SKM-1 (cell line): ENCODE measurements at regions not wholly inside any gene's neighbourhood (a gene's known extent, or its start where the extent isn't known, plus 50 kb on each side); places are given as distances from the start of the nearest gene placed in this dataset.

ENCODE experiments used
- DNase-seq: peaks from one replicate; lab custom pipeline; 2025; ENCODE audit not compliant: unreplicated experiment; lab: John Stamatoyannopoulos, UW

DNA sequence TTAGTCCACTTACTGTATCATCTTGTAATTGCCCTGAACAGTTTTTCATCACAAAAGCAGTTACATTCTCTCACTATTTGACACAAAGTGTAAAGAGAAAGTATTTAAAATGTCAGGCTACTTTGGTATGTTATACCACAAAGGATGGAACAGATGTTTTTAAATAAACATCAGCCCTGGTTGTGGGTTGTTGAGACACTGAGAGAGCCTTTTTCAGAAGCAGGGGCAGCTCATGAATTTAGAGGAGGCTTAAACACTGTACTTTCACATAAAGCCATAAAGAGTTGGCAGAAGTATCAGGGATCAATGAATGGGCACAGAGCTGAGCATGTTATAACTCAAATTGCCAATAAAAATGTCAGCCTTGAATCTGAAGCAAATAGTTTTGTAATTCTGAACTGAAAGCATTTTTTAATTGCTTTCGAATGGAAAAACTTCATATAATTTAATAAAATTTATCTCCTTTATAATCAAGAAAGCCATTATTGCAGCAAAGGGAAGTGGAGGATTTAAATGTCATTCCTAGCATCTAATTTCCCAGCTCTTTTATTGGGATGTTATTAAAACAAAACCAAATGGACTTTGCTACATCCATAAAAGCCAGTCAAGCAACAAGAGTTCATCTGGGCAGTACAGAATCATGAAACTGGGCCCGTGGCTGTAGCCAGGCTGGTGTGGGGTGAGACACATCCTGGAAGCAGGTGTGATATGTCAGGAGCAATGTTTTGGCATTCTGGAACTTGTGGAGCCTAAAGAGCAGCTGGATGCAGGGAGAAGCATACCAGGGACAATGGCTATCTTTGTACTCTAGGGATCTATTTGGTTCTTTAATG lies 95.1 kb upstream of the NT5C1B start:
- DNase-seq: no peak

DNA sequence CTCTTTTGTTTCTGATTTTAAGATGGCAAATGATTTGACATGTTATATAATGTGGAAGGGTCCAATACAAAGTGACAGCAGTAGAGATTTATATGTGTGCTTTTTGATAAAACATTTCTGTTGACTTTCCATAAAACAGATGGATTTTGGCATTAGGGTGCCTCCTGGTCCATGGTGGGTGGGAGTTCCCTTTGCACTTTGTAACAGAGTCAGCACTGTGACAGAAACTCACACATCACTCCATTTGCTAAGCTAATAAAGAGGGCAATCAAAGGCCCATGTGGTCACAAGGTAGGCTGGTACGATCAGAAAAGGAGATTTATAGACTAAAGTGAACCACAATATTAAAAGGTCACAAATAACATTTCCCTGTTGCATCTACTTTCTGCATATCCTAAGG lies 93.3 kb upstream of the NT5C1B start:
- no peak for DNase-seq

DNA sequence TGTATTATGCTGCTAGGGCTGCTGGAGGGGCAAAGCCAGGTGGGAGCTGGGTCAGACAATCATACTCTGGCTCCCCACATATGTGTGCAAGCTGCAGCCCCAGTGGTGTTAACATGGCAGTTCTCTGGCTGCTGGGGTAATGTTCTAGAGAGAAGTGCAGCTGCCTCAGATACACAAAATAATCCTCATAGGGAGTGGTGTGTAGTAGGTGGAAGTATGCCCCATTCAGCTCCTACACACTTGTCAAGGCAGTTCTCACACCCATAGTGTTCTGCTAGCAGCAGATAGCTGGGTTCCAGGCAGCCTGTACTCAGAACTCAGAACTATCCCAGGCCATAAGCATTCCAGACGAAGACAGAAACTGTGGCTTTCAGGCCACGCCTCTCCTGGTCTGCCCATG lies 87.9 kb upstream of the NT5C1B start:
- DNase-seq: no peak

DNA sequence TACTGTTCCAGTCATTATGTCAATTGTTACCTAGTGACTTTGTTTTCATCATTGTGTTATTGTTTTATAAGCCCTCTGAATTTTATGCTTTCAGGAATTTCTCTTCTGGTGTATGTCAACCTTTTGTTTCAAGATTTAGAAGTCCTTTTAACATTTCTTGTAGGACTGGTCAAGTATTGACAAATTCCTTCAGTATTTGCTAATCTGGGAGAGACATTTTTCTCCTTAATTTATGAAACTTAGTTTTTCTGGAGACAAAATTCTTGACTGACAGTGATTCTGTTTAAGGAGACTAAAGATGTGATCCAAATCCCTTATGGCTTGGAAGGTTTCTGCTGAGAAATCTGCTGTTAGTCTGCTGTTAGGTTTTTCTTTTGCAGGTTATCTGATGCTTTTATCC lies 84.9 kb upstream of the NT5C1B start:
- no peak for DNase-seq

DNA sequence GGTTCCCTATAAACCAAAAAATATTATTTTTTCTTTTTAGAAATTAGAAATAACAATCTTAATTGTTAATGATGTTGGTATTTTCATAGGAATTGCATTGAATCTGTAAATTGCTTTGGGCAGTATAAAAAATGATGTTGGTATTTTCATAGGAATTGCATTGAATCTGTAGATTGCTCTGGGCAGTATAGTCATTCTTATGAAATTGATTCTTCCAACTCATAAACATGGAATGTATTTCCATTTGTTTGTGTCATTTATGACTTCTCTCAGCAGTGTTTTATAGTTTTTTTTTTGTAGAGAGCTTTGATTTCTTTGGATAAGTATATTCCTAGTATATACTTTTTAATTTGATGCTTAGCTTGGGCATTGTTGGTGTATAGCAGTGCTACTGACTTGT lies 82.0 kb upstream of the NT5C1B start:
- DNase-seq: no peak

DNA sequence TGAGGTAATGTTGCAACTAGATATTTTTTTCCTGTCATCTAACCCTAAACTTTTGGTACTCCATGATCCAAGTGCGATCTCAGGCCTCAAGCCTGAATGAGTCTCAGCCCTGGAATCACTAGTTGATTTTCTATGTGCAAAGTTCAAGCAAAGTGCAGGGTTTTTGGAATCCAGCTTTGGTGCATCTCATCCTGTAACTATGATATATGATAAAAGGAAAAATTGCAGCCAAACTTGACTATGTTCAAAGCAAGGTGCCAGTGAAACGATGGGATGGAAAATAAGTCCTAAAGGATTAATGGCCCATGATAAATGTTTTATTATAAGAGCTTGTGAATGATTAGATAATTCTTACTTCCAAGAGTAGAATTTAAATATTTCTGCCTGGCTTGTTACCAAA lies 78.9 kb upstream of the NT5C1B start:
- DNase-seq: no peak

DNA sequence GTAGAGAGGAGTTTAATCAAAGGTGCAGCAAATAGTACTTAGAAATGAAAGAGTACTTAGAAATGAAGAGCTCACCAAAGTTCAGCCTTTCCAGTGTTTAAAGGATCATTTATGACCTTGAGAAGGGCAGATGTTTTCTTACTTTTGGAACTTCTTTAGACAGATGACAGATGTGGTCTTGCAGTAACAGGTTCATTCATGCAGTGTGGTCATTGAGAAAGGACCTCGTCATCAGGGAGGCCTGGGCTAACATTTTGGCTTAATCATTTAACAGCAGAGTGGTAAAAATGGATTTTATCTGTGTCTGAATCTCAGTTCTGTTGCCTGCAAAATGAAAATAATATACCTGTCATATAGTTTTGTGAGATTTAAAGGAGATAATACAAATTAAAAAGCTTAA lies 75.1 kb upstream of the NT5C1B start:
- DNase-seq: no peak

DNA sequence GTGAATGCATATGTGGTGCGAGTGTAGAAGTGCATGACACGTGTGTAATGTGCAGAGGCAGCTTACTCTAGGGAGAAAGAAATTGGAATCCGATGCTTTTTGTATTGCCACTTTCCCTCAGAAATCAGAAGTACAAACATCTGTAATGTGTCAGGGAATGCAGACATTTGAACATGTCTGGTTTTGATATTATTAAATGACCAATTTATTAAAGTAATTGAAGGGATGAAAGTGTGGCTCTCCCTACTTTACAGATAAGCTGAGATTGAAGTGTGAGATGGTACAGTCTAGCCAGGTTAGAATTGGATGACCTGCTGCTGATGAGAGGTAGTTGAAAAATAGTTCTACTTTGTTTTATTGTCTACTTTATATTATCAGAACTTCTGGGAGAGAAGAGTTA lies 74.5 kb upstream of the NT5C1B start:
- no peak for DNase-seq

DNA sequence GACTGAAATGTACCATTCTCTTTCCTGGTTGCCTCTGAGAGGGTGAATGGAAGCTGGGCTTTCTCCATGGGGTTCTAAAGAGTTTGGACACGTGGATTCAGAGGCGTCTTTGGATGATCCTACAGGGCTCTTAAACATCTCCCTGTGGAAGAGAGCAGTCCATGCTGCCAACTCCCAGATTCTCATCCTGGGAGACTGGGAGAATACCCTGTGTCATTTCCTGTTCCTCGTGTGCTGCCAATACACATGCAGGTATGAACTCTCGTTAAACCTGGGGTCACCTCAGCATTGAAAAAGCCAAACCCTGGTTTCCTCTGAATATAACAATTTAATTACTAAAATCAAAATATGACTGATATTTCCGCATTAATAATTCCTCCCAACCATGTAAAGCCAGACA lies 73.3 kb upstream of the NT5C1B start:
- DNase-seq: no peak

DNA sequence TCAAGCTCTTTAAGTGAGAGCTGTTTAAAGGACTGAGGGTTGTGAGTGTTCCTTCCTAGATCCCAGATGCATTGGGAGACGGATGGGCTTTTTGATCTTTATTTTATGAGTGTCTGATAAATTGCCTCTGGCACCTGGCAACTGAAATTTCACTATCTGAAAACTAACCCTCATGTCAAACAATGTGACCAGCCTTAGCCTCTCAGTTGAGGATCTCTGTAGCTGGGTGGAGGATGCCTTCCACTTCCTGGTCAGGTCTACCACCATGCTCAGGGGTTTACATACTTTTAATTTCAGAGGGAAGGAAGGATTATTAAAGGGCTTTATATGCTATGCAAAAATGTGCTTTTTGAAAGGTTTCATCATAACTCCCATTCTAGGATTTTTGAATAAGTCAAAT lies 70.5 kb upstream of the NT5C1B start:
- no peak for DNase-seq

DNA sequence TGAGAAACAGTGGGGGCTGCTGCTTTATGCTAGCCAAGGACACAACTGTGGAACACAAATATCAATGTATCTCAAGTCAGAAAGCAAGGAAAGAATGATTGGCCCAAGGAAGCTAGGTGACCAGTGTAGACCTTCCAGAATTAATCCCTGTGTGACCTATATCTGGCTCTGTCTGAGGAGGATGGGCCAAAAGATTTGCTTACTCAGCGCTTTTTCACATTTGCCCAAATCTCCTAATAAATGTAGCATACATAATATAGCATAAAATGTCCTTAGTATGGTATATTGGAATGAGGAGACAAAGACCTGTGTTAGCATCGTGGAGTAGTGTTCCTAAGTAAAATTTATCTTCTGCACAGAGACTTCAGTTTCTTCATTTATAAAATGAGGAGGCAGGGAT lies 66.7 kb upstream of the NT5C1B start:
- DNase-seq: no peak

DNA sequence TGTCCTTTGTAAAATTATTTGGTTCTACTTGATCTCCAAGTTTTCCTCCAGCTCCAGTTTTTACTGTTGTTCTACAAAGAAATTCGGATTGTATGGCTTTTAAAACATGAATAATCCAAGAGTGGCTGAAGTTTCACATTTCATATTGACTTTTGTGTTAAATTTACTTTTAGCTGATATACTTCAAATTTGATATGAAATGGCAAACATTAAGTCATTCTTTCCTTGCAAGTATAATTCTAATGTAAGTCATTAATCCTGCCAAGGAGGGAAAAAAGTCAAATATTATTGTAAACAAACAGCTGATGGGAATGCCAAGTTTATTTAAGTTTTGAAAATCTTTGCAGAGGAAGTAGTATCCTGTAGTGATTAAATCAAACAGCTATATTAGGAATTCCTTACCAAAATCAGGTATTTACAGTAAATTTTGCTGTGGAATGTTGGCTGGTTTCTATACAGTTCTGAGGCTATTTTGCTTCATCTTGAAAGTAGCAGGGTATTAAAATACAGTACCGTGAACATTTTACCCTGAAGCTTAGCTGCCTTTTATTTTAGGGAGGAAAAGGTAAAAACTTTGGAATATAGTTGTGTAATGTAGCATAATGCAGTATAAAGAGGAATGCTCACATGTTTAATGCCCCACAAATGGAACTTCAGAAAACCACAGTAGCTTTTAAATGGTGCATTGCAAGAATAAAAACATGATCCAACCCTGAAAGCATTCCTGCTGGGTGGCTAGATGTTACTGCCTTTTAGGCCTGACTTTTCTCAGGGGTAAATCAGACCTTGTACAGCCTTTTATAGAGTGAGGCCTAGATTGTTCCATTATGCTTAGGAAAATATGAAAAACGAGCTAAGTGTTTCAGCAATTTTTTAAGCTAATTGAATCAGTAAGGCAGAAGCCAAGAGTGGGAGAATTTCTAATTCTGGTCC lies 62.7 kb upstream of the NT5C1B start:
- no peak for DNase-seq

DNA sequence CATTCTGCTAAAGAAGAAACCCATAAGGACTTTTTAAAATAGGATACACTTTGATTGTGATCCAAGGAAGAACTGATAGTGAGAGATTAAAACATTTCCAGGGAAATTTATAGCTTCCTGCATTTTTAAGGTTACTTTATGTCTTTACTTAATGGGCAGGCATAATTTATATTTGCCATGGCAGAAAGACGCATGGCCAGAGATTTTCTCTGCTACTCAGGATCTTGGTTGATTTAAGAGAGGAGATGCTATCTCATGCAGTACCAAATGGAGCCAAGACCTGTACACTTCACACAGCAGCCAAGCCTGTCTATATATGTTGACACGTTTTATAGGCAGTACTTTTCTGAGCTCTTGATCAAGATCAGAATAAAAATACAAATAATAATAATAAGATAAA lies 60.9 kb upstream of the NT5C1B start:
- DNase-seq: no peak

DNA sequence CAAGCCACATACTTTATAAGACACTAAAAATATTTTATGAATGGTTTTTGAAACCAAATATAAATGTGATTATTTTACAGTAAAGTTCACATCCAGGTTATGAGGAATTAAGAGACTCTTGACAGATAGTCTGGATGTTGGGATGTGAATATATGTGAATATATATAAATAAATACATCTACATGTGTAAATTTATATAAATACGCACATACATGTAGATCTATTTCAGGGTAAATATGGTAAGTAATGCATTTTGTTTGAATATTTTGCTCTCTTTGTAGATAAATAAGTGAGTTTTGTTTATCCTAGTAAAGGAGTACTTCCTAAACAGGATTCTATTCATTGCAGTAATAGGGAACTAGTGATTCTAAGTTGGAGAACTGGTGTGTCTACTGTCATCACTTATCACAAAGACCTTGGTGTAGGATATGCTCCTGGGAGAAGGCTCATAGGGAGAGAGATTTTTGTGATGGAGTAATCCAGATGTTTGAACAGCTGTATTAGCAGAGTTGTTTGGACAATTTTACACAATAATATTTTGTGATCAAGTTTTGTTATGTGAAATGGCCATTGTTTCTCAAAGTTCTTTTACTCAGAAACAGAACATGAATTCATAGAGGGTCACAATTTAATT lies 60.2 kb upstream of the NT5C1B start:
- no peak for DNase-seq

DNA sequence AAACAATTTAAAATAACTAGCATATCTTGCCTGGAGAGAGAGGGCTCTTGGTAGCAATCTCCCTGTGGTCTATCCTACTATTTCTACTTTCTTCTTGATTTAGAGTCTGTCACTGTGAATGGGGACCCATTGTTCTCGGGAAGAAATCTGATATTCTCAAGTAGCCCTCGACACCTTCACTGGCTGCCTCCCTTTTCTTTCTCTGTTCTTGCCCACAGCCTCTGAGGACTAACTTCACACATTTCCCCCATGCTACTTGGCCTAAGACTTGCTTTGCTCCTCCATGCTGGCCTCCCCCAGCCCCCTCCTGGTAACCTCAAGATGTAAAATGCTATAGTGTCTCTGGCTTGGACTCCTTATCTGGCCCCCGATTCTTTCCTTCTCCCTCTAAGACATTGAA lies 58.8 kb upstream of the NT5C1B start:
- no peak for DNase-seq

DNA sequence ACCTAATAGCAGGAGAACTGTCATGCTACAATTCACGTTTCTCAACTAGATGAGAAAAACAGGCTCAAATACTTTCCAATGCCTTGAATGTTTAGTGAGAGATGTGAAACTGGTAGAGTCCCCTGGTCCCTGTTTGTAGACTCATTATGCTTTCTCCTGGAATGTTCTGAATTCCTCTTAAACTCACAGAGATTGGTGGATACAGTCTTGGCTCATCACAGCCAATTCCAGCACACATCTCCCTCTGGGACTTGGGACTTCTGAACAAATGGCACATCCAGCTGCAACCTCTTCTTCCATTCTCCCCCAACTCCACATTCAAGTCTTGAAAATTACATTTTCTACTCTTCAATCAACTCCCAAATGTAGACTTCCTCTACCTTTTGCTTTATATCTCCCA lies 58.4 kb upstream of the NT5C1B start:
- DNase-seq: no peak

DNA sequence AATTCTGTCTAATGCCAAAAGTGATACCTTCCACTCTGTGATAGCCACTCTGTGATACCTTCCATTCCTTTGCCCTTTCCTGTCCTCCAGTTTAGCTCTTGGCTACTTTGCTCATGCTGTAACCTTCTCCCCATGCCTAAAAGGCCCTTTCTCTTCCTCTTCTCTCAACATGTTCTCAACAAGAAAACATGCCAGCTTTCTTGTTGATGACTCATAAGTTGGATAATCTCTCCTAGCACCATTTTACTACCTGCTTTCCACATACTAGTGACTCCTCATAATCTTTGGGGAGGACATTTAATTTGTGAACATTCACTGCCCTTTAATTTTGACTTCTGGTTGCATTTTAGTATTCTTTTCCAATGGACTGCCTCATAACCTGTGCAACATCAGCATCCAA lies 55.9 kb upstream of the NT5C1B start:
- no peak for DNase-seq

DNA sequence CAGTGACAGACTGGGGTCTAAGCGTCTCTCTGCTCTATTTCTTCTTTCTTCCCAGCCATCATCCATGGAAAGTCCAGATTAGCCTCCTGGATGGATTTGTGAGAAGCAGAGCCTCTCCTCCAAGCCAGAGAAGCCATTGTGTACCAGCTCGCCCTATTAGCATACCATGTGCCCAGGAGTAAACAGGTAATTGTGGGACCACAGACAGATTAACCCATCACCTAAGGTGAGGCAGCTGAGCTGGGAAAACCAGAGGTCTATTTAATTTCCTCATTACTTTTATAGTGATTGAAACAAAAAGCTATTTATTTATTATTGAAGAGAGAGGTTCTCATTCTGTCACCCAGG lies 54.7 kb upstream of the NT5C1B start:
- no peak for DNase-seq

DNA sequence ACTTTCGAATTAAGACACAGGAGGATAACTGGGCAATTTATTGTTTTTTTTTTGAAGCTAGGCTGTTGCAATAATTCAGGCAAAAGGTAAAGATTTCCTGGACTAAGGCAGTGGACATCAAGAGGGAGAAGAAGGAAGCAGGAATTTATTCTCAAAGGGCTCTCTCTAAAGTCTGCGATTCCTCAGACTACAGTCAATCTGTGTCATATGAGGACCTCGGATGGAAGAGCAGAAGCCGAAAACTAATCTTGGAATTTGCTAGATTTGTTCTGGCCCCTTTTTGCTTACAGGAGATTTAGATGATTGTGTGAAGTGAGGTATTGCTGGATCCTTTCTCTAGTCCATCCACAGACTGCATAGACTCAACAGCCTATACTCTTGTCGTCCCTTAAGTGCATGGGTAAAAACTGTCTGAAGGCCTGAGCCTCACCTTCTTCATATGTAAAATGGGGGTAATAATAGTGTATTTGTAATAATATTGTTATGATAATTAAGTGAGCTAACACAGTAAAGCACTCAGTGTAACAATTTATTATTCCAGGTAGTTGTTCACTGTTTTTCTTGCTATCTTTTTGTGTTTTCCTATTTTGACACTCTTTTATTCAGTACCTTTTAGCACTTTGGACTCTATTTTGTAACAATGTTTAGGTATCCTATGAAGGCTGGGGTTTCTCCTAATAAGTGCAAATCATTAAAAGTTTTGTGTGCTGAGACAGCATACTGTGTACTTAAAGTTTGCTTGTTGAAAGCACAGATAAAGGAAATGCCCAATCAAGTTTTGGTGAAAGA lies 54.2 kb upstream of the NT5C1B start:
- DNase-seq: no peak

DNA sequence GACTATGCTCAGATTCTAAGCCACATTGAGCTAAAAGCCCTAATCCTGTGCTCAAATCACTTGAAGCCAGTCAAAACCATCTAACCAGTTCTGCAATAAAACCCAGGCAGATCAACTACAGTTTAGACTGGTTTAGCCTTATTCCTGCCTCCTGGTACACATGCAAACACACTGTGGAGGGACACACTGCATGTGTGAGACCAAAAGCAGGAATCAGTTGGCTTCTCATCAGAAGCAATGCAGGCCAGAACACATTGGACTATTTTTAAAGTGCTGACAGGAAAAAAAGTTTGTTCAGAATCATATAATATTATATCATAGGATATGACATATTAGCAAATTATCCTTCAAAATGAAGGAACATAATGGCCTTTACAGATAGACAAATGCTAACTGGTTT lies 52.5 kb upstream of the NT5C1B start:
- DNase-seq: no peak

DNA sequence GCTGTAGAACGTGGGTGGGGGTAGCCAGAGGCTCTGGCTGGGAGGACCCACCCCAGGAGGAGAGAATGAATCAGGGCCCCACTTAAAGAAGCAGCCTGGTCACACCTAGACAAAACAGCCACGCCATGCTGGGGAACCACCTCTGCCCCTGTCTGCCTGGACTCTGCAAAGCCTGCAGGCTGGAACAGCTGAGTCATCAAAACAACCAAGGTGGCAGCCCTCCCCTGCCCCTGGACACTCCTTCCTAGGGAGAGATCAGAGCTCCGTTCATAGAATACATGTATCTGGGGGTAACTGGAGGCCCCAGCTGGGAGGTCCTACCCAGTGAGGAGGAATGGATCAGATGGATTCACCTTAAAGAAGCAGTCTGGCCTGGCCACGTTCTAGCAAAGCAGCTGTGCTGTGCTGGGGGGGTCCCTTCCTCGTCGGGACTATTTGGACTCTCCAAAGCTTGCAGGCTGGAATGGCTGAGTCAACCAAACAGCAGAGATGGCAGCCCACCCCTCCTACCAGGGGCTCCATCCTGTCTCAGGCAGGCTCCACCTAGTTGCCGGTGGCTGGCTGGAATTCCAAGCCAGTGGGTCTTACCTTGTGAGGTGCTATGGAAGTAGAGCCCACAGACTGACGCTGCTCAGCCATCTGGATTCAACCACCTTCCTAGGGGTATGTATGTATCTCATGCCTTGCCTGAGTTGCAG lies 50.5 kb upstream of the NT5C1B start:
- no peak for DNase-seq
